Esophagus squamous epithelium (tissue), 4 donors: ENCODE measurements at regions not wholly inside any gene's neighbourhood (a gene's known extent, or its start where the extent isn't known, plus 50 kb on each side); places are given as distances from the start of the nearest gene placed in this dataset.

ENCODE experiments used
- CTCF ChIP-seq, 6 experiments: fragments of 450-650 bp in 4 of 6; fragments of 200-600 bp in 2 of 6; sonication (generic) in 2 of 6; IDR thresholded peaks; one replicate each; pipeline ENCODE4 v1.5.1; 2016 to 2019; ENCODE audit warnings: antibody characterized with exemption in 6 of 6, mild to moderate bottlenecking in 4 of 6, moderate library complexity in 4 of 6
- POLR2A ChIP-seq, 4 donors: fragments of 450-650 bp; IDR thresholded peaks; one replicate each; pipeline ENCODE4 v1.6.1; 2017; ENCODE audit warnings: antibody characterized with exemption in 4 of 4, mild to moderate bottlenecking in 4 of 4, moderate library complexity in 3 of 4

- TF ChIP-seq CTCF (IDR thresholded peaks at IDR 0.05), result no peak
- no peak for TF ChIP-seq POLR2A (IDR thresholded peaks at IDR 0.05)
These were observed 373.5 kb upstream of the TBX3 start for GRCh38 chr12:115057445-115057844.
